IMR-90 (cell line): ENCODE measurements at regions not wholly inside any gene's neighbourhood (a gene's known extent, or its start where the extent isn't known, plus 50 kb on each side); places are given as distances from the start of the nearest gene placed in this dataset.

Experiments
- CEBPB ChIP-seq: IDR thresholded peaks from 2 replicates; pipeline ENCODE4 v1.6.1; 2012; ENCODE audit warnings: low read depth, low read length, improper control_type of control experiment
- MAFK ChIP-seq: IDR thresholded peaks from 2 replicates; pipeline ENCODE4 v1.6.1; 2012; ENCODE audit warnings: low read depth, low read length, improper control_type of control experiment
- MAZ ChIP-seq: IDR thresholded peaks from 2 replicates; pipeline ENCODE4 v1.6.1; 2012; ENCODE audit warnings: low read depth, mild to moderate bottlenecking, low read length, improper control_type of control experiment, moderate library complexity, borderline replicate concordance
- MXI1 ChIP-seq: IDR thresholded peaks from 2 replicates; pipeline ENCODE4 v1.6.1; 2012; ENCODE audit warnings: low read depth, mild to moderate bottlenecking, low read length, moderate library complexity, borderline replicate concordance
- POLR2A ChIP-seq: IDR thresholded peaks from 2 replicates; pipeline ENCODE4 v1.6.1; 2012; ENCODE audit warnings: mild to moderate bottlenecking, low read depth, low read length
- RAD21 ChIP-seq: IDR thresholded peaks from 2 replicates; pipeline ENCODE4 v1.6.1; 2012; ENCODE audit warnings: low read length, improper control_type of control experiment
- RFX5 ChIP-seq: IDR thresholded peaks from 2 replicates; pipeline ENCODE4 v1.8.0; 2012; ENCODE audit warnings: low read depth, mild to moderate bottlenecking, low read length, moderate library complexity
- TF ChIP-seq, protein P1 (sequence below): conservative IDR thresholded peaks from 2 replicates; pipeline ENCODE4 v1.5.1; 2012; ENCODE audit warnings: mild to moderate bottlenecking, low read depth, low read length, improper control_type of control experiment

DNA sequence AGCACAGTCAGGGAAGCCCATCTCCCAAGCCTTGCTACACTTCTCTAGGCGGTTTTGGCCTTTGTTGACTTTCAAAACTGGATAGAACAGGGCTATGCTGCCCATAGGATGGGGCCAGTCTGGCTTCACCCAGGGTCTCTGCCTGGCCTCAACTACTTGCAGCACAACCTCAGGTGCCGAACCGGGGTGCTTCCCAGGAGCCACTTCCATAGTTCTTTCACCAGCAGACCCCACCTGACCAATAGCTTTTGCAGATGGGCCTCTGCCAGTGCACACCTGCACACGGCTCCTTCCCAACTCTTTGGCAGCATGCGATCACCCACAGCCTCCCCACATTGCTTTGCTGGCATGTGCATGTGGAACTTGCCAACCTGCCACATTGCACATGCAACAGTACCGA lies 331.6 kb downstream of the CPS1 start:
- TF ChIP-seq CEBPB, result no peak
- TF ChIP-seq, protein P1, sequence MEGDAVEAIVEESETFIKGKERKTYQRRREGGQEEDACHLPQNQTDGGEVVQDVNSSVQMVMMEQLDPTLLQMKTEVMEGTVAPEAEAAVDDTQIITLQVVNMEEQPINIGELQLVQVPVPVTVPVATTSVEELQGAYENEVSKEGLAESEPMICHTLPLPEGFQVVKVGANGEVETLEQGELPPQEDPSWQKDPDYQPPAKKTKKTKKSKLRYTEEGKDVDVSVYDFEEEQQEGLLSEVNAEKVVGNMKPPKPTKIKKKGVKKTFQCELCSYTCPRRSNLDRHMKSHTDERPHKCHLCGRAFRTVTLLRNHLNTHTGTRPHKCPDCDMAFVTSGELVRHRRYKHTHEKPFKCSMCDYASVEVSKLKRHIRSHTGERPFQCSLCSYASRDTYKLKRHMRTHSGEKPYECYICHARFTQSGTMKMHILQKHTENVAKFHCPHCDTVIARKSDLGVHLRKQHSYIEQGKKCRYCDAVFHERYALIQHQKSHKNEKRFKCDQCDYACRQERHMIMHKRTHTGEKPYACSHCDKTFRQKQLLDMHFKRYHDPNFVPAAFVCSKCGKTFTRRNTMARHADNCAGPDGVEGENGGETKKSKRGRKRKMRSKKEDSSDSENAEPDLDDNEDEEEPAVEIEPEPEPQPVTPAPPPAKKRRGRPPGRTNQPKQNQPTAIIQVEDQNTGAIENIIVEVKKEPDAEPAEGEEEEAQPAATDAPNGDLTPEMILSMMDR, result no peak
- TF ChIP-seq RAD21, result no peak
- no peak for TF ChIP-seq MXI1
- TF ChIP-seq POLR2A, result no peak
- no peak for TF ChIP-seq MAFK
- TF ChIP-seq MAZ, result no peak
- no peak for TF ChIP-seq RFX5
